Stomach smooth muscle (tissue), 2 donors: ENCODE measurements at regions not wholly inside any gene's neighbourhood (a gene's known extent, or its start where the extent isn't known, plus 50 kb on each side); places are given as distances from the start of the nearest gene placed in this dataset.
"Not testable (repeated sequence)": the region's sequence is repeated elsewhere in the genome, so short reads cannot be mapped to it uniquely, and the experiment has no call there.

Experiments used
- H3K27ac ChIP-seq: one replicate; pipeline ENCODE4 v1.7.0; 2013; ENCODE audit warnings: mild to moderate bottlenecking, low read length, inconsistent platforms
- H3K27me3 ChIP-seq, 2 donors: one replicate each; pipeline ENCODE4 v1.7.0; 2013; ENCODE audit warnings: low read length in 2 of 2; ENCODE audit not compliant: insufficient read depth in 2 of 2, control insufficient read depth in 1 of 2
- H3K36me3 ChIP-seq, 2 donors: one replicate each; pipeline ENCODE4 v1.7.0; 2013; ENCODE audit warnings: low read length in 2 of 2; ENCODE audit not compliant: control insufficient read depth in 2 of 2, insufficient read depth in 2 of 2
- H3K4me1 ChIP-seq: one replicate; pipeline ENCODE4 v1.7.0; 2013; ENCODE audit warnings: low read length; ENCODE audit not compliant: control insufficient read depth, insufficient read depth
- H3K4me3 ChIP-seq, 2 donors: one replicate each; pipeline ENCODE4 v1.7.0; 2013; ENCODE audit warnings: low read length in 2 of 2
- H3K9ac ChIP-seq, 2 donors: one replicate each; pipeline ENCODE4 v1.7.0; 2013; ENCODE audit warnings: low read length in 2 of 2, mild to moderate bottlenecking in 1 of 2
- H3K9me3 ChIP-seq, 2 donors: one replicate each; pipeline ENCODE4 v1.7.0; 2013; ENCODE audit warnings: low read length in 2 of 2; ENCODE audit not compliant: control insufficient read depth in 2 of 2
- donor health status: healthy.
- donor health status: Pancreatic carcinoma.

GRCh38 chr7:153401795-153402720, 642.5 kb downstream of the ACTR3B start:
- no peak overlapping the region for H3K27ac ChIP-seq
- H3K36me3 ChIP-seq = no peaks in the 10 kb centered on the region
- no peaks in the 10 kb centered on the region for H3K9me3 ChIP-seq
- no peak overlapping the region for H3K4me3 ChIP-seq
- H3K9ac ChIP-seq = no peak overlapping the region
- H3K4me1 ChIP-seq = no peaks in the 10 kb centered on the region
- H3K27me3 ChIP-seq = no peaks in the 10 kb centered on the region

GRCh38 chr7:153402721-153403541, 643.4 kb downstream of the ACTR3B start:
- Histone ChIP-seq H3K9ac (no peak overlapping the region), H3K4me1 (no peaks in the 10 kb centered on the region), H3K9me3 (no peaks in the 10 kb centered on the region), H3K27ac (no peak overlapping the region), H3K27me3 (no peaks in the 10 kb centered on the region), H3K4me3 (no peak overlapping the region), H3K36me3 (no peaks in the 10 kb centered on the region)

DNA sequence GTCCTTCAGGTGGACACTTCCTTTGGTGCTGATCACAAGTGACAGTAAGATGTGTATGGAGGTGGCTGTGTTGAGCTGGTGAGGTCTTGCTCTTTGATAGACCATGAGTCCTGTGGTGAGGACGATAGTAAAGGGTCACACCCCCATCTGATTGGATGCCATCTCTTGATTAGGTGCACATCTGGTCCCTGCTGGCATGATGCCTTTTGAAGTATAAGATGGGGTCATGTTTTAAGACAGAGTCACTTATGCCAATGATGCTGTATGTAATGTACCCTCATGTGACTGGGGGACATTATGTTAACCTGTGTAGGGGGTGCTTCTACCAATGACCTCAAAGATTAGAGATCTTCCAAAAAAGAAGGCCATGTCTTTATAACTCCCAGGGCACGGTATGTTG, 644.6 kb downstream of the ACTR3B start:
- Histone ChIP-seq H3K27me3 (no peaks in the 10 kb centered on the region), H3K4me1 (no peaks in the 10 kb centered on the region)

DNA sequence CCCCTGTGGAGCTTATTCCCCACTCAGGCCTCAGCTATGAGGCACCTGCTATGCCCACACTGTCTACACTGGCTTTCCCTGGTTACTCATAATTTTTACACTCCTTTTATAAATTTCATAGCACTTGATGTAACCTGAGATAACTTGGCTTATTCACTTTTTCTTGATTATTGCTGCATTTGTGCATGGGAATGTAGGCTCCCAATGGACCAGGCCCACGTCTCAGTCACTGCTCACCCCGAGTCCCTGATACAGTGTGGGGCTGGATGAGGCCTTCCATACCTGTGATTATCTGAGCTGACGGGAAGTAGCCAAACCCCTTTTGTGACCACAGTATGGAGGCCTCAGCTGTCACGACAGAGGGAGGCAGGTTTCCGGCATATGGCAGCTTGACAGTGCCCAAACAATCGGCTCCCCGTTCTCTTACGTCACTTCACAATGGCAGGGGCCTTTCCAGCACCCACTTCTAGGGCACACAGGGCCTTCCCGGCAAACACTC, 645.3 kb downstream of the ACTR3B start:
- Histone ChIP-seq H3K4me1 (no peaks in the 10 kb centered on the region), H3K36me3 (no peaks in the 10 kb centered on the region), H3K27me3 (no peaks in the 10 kb centered on the region), H3K9ac (no peak overlapping the region), H3K27ac (no peak overlapping the region), H3K9me3 (no peaks in the 10 kb centered on the region), H3K4me3 (no peak overlapping the region)

More for the DNA sequence above, 644.6 kb downstream of the ACTR3B start:
- Histone ChIP-seq H3K36me3 (no peaks in the 10 kb centered on the region), H3K27ac (no peak overlapping the region), H3K9ac (no peak overlapping the region), H3K4me3 (no peak overlapping the region), H3K9me3 (no peaks in the 10 kb centered on the region)

GRCh38 chr7:153405704-153406485, 646.3 kb upstream of the DPP6 start:
- Histone ChIP-seq H3K9ac (no peak overlapping the region), H3K27ac (no peak overlapping the region), H3K9me3 (no peaks in the 10 kb centered on the region), H3K4me1 (no peaks in the 10 kb centered on the region), H3K27me3 (no peaks in the 10 kb centered on the region), H3K4me3 (no peak overlapping the region), H3K36me3 (no peaks in the 10 kb centered on the region)

DNA sequence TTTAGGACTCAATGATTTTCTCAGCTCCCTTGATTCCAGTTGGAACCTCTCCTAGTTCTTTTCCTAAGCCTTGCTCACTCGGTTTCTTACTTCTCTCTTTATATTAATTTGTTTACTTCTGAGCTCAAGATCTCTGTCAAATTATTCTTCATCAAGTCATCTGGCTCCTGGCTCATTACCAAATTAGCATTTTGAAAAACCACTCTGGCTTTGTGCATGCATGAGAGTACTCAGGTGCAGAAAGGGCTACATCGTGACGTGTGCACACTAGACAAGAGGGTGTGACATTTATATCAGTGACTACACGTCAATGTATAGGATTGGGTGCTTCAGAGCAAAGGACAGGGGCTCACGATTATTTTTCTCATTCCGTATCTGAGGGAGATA, 645.7 kb upstream of the DPP6 start:
- no peaks in the 10 kb centered on the region for H3K4me1 ChIP-seq
- no peaks in the 10 kb centered on the region for H3K36me3 ChIP-seq
- no peak overlapping the region for H3K9ac ChIP-seq
- no peak overlapping the region for H3K27ac ChIP-seq
- no peaks in the 10 kb centered on the region for H3K27me3 ChIP-seq
- H3K4me3 ChIP-seq = no peak overlapping the region
- no peaks in the 10 kb centered on the region for H3K9me3 ChIP-seq

DNA sequence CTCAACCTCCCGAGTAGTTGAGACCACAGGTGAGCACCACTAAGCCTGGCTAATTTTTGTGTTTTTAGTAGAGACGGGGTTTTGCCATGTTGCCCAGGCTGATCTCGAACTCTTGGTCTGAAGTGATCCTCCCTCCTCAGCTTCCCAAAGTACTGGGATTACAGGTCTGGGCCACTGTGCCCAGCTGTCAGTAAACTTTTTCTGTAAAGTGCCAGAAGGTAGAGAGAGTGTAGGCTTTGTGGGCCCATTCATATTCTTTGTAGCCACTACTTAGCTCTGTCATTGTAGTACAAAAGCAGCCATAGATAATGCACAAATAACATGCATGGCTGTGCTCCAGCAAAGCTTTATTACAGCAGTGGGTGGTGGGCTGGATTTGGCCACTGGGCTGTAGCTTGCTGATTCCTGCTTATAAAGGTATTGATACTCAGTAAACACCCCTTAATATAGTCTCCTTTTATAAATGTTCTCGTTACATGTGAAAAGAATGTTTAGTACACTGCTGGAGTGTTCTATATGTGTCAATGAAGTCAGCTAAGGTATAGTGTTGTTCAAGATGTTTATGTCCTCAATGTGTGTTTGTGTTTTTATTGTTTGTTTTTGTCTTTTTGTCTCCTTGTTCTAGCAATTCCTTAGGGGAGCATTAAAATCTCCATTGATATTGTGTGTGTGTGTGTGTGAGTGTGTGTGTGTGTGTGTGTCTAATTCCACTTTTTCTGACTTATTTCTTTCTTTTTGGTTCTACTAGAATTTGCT, 644.7 kb upstream of the DPP6 start:
- Histone ChIP-seq H3K9ac (no peak overlapping the region), H3K27ac (no peak overlapping the region), H3K36me3 (no peaks in the 10 kb centered on the region), H3K27me3 (no peaks in the 10 kb centered on the region), H3K9me3 (no peaks in the 10 kb centered on the region), H3K4me1 (no peaks in the 10 kb centered on the region), H3K4me3 (no peak overlapping the region)

DNA sequence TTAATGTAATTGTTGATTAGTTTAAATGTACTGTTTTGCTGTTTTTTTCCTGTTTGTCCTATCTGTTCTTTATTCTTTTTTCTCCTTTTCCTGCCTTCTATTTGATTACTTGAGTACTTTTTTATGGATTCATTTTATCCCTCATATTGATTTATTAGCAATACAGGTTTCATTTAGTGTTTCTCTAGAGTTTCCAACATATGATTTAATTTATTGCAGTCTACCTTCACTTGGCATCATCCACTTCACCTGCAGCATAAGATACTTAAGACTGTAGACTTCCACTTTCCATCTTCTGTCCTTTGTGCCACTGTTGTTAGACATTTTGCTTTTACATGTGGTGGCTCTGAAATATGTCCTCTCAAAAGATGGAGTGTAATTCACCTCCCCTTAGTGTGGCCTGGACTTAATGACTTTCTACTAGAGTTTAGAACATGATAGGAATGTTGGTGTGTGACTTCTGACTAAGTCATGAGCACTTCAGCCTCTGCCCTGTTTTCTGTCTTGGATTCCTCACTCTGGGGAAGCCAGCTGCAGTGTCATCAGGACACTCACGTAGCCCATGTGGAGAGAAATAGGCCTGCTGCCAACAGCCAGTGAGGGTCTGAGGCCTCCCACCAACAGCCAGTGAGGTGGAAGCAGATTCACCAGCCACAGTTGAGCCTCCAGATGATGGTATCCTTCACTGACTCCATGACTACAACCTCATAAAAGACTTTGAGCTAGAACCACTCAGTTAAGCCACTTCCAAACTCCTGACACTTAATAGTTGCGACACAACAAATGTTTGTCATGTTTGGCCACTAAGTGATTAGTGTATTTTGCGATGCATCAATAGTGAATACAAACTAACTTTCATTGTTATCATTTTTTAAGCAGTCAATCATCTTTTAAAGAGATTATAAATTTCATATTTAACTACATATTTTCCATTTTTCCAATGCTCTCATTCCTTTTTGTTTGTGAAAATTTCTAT, 643.5 kb upstream of the DPP6 start:
- Histone ChIP-seq H3K36me3 (no peaks in the 10 kb centered on the region), H3K4me1 (no peaks in the 10 kb centered on the region), H3K9me3 (no peaks in the 10 kb centered on the region), H3K27me3 (no peaks in the 10 kb centered on the region), H3K27ac (no peak overlapping the region), H3K9ac (no peak overlapping the region), H3K4me3 (no peak overlapping the region)

- not testable (repeated sequence) for H3K9ac ChIP-seq, H3K9me3 ChIP-seq, H3K27ac ChIP-seq, H3K36me3 ChIP-seq, H3K4me1 ChIP-seq, H3K27me3 ChIP-seq, H3K4me3 ChIP-seq
Observed at GRCh38 chr7:153409567-153410342, 642.4 kb upstream of the DPP6 start.
